ENCODE measurements at regions not wholly inside any gene's neighbourhood (a gene's known extent, or its start where the extent isn't known, plus 50 kb on each side); places are given as distances from the start of the nearest gene placed in this dataset.

GRCh38 chr15:91759560-91759959 lies 93.9 kb upstream of the SLCO3A1 start:
- Histone ChIP-seq H3K79me2 (ENCODE audit: insufficient read depth, low read length) (no peaks in the 10 kb centered on the region), H2AFZ (ENCODE audit: low read length) (no peak overlapping the region), H3K9ac (ENCODE audit: low read length) (no peak overlapping the region), H3F3A (ENCODE audit: insufficient read depth, low read length) (no peaks in the 10 kb centered on the region), H3K4me3 (ENCODE audit: low read depth, low read length, poor library complexity, severe bottlenecking) (no peak overlapping the region), H3K36me3 (ENCODE audit: insufficient read depth, low read length) (no peaks in the 10 kb centered on the region), H3K4me2 (ENCODE audit: low read length) (no peak overlapping the region), H3K4me1 (ENCODE audit: insufficient read depth, low read length, severe bottlenecking) (no peaks in the 10 kb centered on the region), H3K27ac (ENCODE audit: low read depth, low read length, poor library complexity, severe bottlenecking) (no peak overlapping the region), H3K27me3 (ENCODE audit: insufficient read depth, low read length) (no peaks in the 10 kb centered on the region), H4K20me1 (ENCODE audit: insufficient read depth, low read length) (no peaks in the 10 kb centered on the region), H3K9me3 (ENCODE audit: low read length) (no peaks in the 10 kb centered on the region), H3K9me2 (ENCODE audit: low read depth, low read length) (no peaks in the 10 kb centered on the region)
- TF ChIP-seq EZH2 (IDR thresholded peaks at IDR 0.05; ENCODE audit: borderline replicate concordance, low read length): no peak
- TF ChIP-seq CTCF (IDR thresholded peaks at IDR 0.05; ENCODE audit: low read length): no peak

DNA sequence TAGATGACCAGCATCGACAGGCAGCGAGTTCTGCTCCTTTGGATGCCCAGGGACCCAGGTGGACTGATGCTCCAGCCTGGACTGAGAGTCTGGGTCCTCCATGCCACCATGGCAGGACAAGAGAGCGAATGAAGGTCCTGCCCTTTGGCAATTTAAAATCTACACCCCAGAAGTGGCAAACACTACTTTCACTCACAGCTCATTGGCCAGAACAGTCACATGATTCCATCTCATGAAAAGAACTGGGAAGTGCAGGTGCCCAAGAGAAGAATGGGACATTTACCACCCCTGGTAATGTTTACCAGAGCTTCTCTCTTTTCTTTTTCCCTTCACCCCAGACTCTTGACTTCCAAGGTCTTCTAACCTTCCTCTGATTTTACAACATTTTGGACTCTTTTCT lies 87.8 kb upstream of the SLCO3A1 start:
- no peak for TF ChIP-seq CTCF (IDR thresholded peaks at IDR 0.05; ENCODE audit: low read length)
- no peak for TF ChIP-seq EZH2 (IDR thresholded peaks at IDR 0.05; ENCODE audit: borderline replicate concordance, low read length)
- Histone ChIP-seq H3K9me2 (ENCODE audit: low read depth, low read length) (no peaks in the 10 kb centered on the region), H3K9ac (ENCODE audit: low read length) (no peak overlapping the region), H3K4me3 (ENCODE audit: low read depth, low read length, poor library complexity, severe bottlenecking) (no peak overlapping the region), H2AFZ (ENCODE audit: low read length) (no peak overlapping the region), H3K4me1 (ENCODE audit: insufficient read depth, low read length, severe bottlenecking) (no peaks in the 10 kb centered on the region), H3K4me2 (ENCODE audit: low read length) (no peak overlapping the region), H3K36me3 (ENCODE audit: insufficient read depth, low read length) (no peaks in the 10 kb centered on the region), H4K20me1 (ENCODE audit: insufficient read depth, low read length) (no peaks in the 10 kb centered on the region), H3K27ac (ENCODE audit: low read depth, low read length, poor library complexity, severe bottlenecking) (no peak overlapping the region), H3K79me2 (ENCODE audit: insufficient read depth, low read length) (no peaks in the 10 kb centered on the region), H3F3A (ENCODE audit: insufficient read depth, low read length) (no peaks in the 10 kb centered on the region), H3K9me3 (ENCODE audit: low read length) (no peaks in the 10 kb centered on the region), H3K27me3 (ENCODE audit: insufficient read depth, low read length) (no peaks in the 10 kb centered on the region)

- TF ChIP-seq EZH2 (IDR thresholded peaks at IDR 0.05; ENCODE audit: borderline replicate concordance, low read length) (no peak), CTCF (IDR thresholded peaks at IDR 0.05; ENCODE audit: low read length) (no peak)
- no peak overlapping the region for H2AFZ ChIP-seq (ENCODE audit: low read length)
- no peaks in the 10 kb centered on the region for H3K4me1 ChIP-seq (ENCODE audit: insufficient read depth, low read length, severe bottlenecking)
- H3K9me2 ChIP-seq (ENCODE audit: low read depth, low read length): no peaks in the 10 kb centered on the region
- H3K9me3 ChIP-seq (ENCODE audit: low read length): no peaks in the 10 kb centered on the region
- no peak overlapping the region for H3K9ac ChIP-seq (ENCODE audit: low read length)
- H3K27me3 ChIP-seq (ENCODE audit: insufficient read depth, low read length): no peaks in the 10 kb centered on the region
- H3K4me3 ChIP-seq (ENCODE audit: low read depth, low read length, poor library complexity, severe bottlenecking): no peak overlapping the region
- no peaks in the 10 kb centered on the region for H4K20me1 ChIP-seq (ENCODE audit: insufficient read depth, low read length)
- no peak overlapping the region for H3K4me2 ChIP-seq (ENCODE audit: low read length)
- H3K36me3 ChIP-seq (ENCODE audit: insufficient read depth, low read length): no peaks in the 10 kb centered on the region
- no peak overlapping the region for H3K27ac ChIP-seq (ENCODE audit: low read depth, low read length, poor library complexity, severe bottlenecking)
- H3K79me2 ChIP-seq (ENCODE audit: insufficient read depth, low read length): no peaks in the 10 kb centered on the region
- H3F3A ChIP-seq (ENCODE audit: insufficient read depth, low read length): no peaks in the 10 kb centered on the region
Observed at GRCh38 chr15:91769476-91769875, 84.0 kb upstream of the SLCO3A1 start.
